ENCODE measurements at regions not wholly inside any gene's neighbourhood (a gene's known extent, or its start where the extent isn't known, plus 50 kb on each side); places are given as distances from the start of the nearest gene placed in this dataset.

- 92% methylated on average over 4 of the region's 4 CpGs; no CpG with 5 or more reads in 1 of the 2 experiments for WGBS, 2 experiments (ENCODE audit: extremely low coverage in 1 of 2, insufficient coverage in 1 of 2, insufficient read length in 1 of 2, insufficient replicate concordance in 2 of 2, low coverage in 1 of 2, low lambda C conversion rate in 2 of 2, missing lambda C conversion rate in 1 of 2)
- H2BK120ac ChIP-seq (replicated peaks; ENCODE audit: low read depth, low read length) = no peak overlapping the region
- H3K4ac ChIP-seq (replicated peaks; ENCODE audit: insufficient read length, low read depth, low read length) = no peak overlapping the region
- H3K9me3 ChIP-seq (ENCODE audit: insufficient read depth in 2 of 2, low read depth in 1 of 2, low read length in 1 of 2) = no peaks in the 10 kb centered on the region; a peak in 1 of 4 replicates
- no peak overlapping the region for H3K23ac ChIP-seq (ENCODE audit: insufficient read length)
- no peaks in the 10 kb centered on the region for H4K20me1 ChIP-seq (replicated peaks in 1 of 2; ENCODE audit: control insufficient read depth in 1 of 2, insufficient read depth in 2 of 2, low read length in 2 of 2)
- no peak for FAIRE-seq
- H3K79me1 ChIP-seq (ENCODE audit: low read depth, low read length) = no peaks in the 10 kb centered on the region
- no peak for DNase-seq (ENCODE audit: low read depth in 1 of 2, low spot score in 2 of 2)
- H3K4me2 ChIP-seq (ENCODE audit: insufficient read depth in 1 of 2, low read depth in 2 of 2, low read length in 2 of 2) = no peak overlapping the region
- H3K36me3 ChIP-seq (ENCODE audit: control insufficient read depth in 2 of 4, insufficient read depth in 4 of 4, low read length in 3 of 4) = no peaks in the 10 kb centered on the region
- no peak for TF ChIP-seq EZH2 (IDR thresholded peaks at IDR 0.05; ENCODE audit: low read depth, low read length, severe bottlenecking)
- H4K5ac ChIP-seq (ENCODE audit: insufficient read length, low read depth, low read length) = no peak overlapping the region
- no peaks in the 10 kb centered on the region; the same call in 1 of the 2 replicates for H3K23me2 ChIP-seq (ENCODE audit: low read depth, low read length)
- H3K27me3 ChIP-seq (replicated peaks in 1 of 4; ENCODE audit: control insufficient read depth in 3 of 4, extremely low read depth in 1 of 4, insufficient read depth in 3 of 4, low read length in 3 of 4) = no peaks in the 10 kb centered on the region
- no peak overlapping the region for H3K27ac ChIP-seq (ENCODE audit: low read depth, low read length)
- no peak overlapping the region for H2BK5ac ChIP-seq (ENCODE audit: low read depth, low read length)
- ChIA-PET CTCF (ENCODE audit: partially characterized antibody) (interaction anchor here (0.6 to 5.0 kb wide), 10 partner anchors 8 to 330 kb away, joined by 3 to 26 read pairs (median 3); no protein-coding TSS in a partner anchor), POLR2A (ENCODE audit: partially characterized antibody) (no interaction called here)
- no peak overlapping the region for H2AFZ ChIP-seq (ENCODE audit: low read length)
- H3K14ac ChIP-seq (ENCODE audit: insufficient read length) = no peak overlapping the region
- no peak overlapping the region for H4K91ac ChIP-seq (replicated peaks; ENCODE audit: insufficient read length, low read length)
- H3K56ac ChIP-seq (replicated peaks; ENCODE audit: insufficient read length, low read depth, low read length) = no peak overlapping the region
- no peak overlapping the region for H3K4me3 ChIP-seq (ENCODE audit: extremely low read depth in 1 of 4, insufficient read depth in 2 of 4, low read depth in 3 of 4, low read length in 4 of 4)
- no peak overlapping the region for H3K18ac ChIP-seq (ENCODE audit: extremely low read depth, low read length)
- no peak overlapping the region for H4K8ac ChIP-seq (ENCODE audit: extremely low read depth, insufficient read depth, low read length)
- H2BK12ac ChIP-seq (ENCODE audit: low read depth, low read length) = no peak overlapping the region
- no peaks in the 10 kb centered on the region for H3K79me2 ChIP-seq (ENCODE audit: control insufficient read depth in 1 of 2, insufficient read depth in 2 of 2, low read length in 2 of 2)
- no peak overlapping the region for H2AK5ac ChIP-seq (ENCODE audit: low read depth, low read length)
- peaks cover 3 to 11% (median 5%) of the 10 kb centered on the region in 4 experiments; a peak in 6 of 7 replicates for H3K4me1 ChIP-seq (replicated peaks in 1 of 4; ENCODE audit: control insufficient read depth in 3 of 4, insufficient read depth in 4 of 4, low read length in 3 of 4)
- H2BK20ac ChIP-seq (ENCODE audit: low read length) = no peak overlapping the region
- no peak overlapping the region for H3K9ac ChIP-seq (replicated peaks in 1 of 4; ENCODE audit: extremely low read depth in 1 of 4, low read depth in 3 of 4, low read length in 3 of 4)
- H2BK15ac ChIP-seq (ENCODE audit: low read length) = no peak overlapping the region
These were observed 65.8 kb downstream of the SCN11A start for GRCh38 chr3:38985981-38986380.

Data from H1 (cell line).